Activated CD4-positive, alpha-beta memory T cell treated with anti-CD3 and anti-CD28 coated beads, Interleukin-2, amount 10 ng/mL, durations not matched to agents 7 days and 5 days (primary cell): ENCODE measurements at regions not wholly inside any gene's neighbourhood (a gene's known extent, or its start where the extent isn't known, plus 50 kb on each side); places are given as distances from the start of the nearest gene placed in this dataset.

Source experiments
- CTCF ChIA-PET: fragments of 350-600 bp; sonication (Branson Sonifier 250); formaldehyde crosslinking; loops from one replicate; lab custom pipeline; 2021; ENCODE audit warnings: antibody characterized with exemption, inconsistent platforms; lab: Charles Lee
- POLR2A ChIA-PET: fragments of 350-600 bp; sonication (Branson Sonifier 250); formaldehyde crosslinking; loops from one replicate; lab custom pipeline; 2021; ENCODE audit warnings: antibody characterized with exemption; lab: Charles Lee
- DNase-seq: peaks from one replicate; pipeline ENCODE4 v3.0.0-alpha.2; 2020
- H3K27ac Mint-ChIP-seq: one replicate; pipeline ENCODE4 v1.8.0; 2021; ENCODE audit warnings: mild to moderate bottlenecking, mixed read lengths
- H3K27me3 Mint-ChIP-seq: one replicate; pipeline ENCODE4 v1.8.0; 2021; ENCODE audit warnings: mixed read lengths
- H3K36me3 Mint-ChIP-seq: one replicate; pipeline ENCODE4 v1.8.0; 2021; ENCODE audit warnings: low read depth, mixed read lengths
- H3K4me1 Mint-ChIP-seq: one replicate; pipeline ENCODE4 v1.8.0; 2021; ENCODE audit warnings: mixed read lengths
- H3K4me3 Mint-ChIP-seq: one replicate; pipeline ENCODE4 v1.8.0; 2021; ENCODE audit warnings: mild to moderate bottlenecking, mixed read lengths
- H3K9me3 Mint-ChIP-seq: one replicate; pipeline ENCODE4 v1.8.0; 2021; ENCODE audit warnings: mixed read lengths

- no peak overlapping the region for H3K4me3 Mint-ChIP-seq
- peaks cover 51% of the 10 kb centered on the region for H3K27me3 Mint-ChIP-seq
- peak; percentile 82 for DNase-seq
- H3K9me3 Mint-ChIP-seq = no peaks in the 10 kb centered on the region
- peaks cover 2% of the 10 kb centered on the region for H3K4me1 Mint-ChIP-seq
- H3K36me3 Mint-ChIP-seq = peaks cover 3% of the 10 kb centered on the region
- ChIA-PET POLR2A (interaction anchor here (0.9 kb wide), 1 partner anchor 9 kb away, joined by 5 read pairs; no protein-coding TSS in a partner anchor), CTCF (no interaction called here)
- H3K27ac Mint-ChIP-seq = no peak overlapping the region
Measured at GRCh38 chr5:175796536-175797499, 74.6 kb upstream of the CPLX2 start.

- DNase-seq = no peak
- POLR2A ChIA-PET = no interaction called here
- H3K27me3 Mint-ChIP-seq = peaks cover 51% of the 10 kb centered on the region
Measured at GRCh38 chr5:175797521-175798038, 73.8 kb upstream of the CPLX2 start.

GRCh38 chr5:175798626-175799025 lies 72.8 kb upstream of the CPLX2 start:
- Mint-ChIP-seq H3K27me3 (peaks cover 50% of the 10 kb centered on the region), H3K36me3 (peaks cover 3% of the 10 kb centered on the region), H3K27ac (no peak overlapping the region), H3K9me3 (no peaks in the 10 kb centered on the region), H3K4me1 (peaks cover 2% of the 10 kb centered on the region), H3K4me3 (no peak overlapping the region)
- ChIA-PET POLR2A (no interaction called here), CTCF (no interaction called here)
- DNase-seq = no peak

More at GRCh38 chr5:175797521-175798038, 73.8 kb upstream of the CPLX2 start:
- H3K4me3 Mint-ChIP-seq = no peak overlapping the region
- no peak overlapping the region for H3K27ac Mint-ChIP-seq
- CTCF ChIA-PET = no interaction called here
- H3K36me3 Mint-ChIP-seq = peaks cover 3% of the 10 kb centered on the region
- peaks cover 2% of the 10 kb centered on the region for H3K4me1 Mint-ChIP-seq
- no peaks in the 10 kb centered on the region for H3K9me3 Mint-ChIP-seq

- CTCF ChIA-PET = no interaction called here
- no peak overlapping the region for H3K4me3 Mint-ChIP-seq
- no peak overlapping the region for H3K27ac Mint-ChIP-seq
- POLR2A ChIA-PET = no interaction called here
- peaks cover 40% of the 10 kb centered on the region for H3K27me3 Mint-ChIP-seq
- DNase-seq = no peak
- H3K4me1 Mint-ChIP-seq = peaks cover 2% of the 10 kb centered on the region
- peaks cover 3% of the 10 kb centered on the region for H3K36me3 Mint-ChIP-seq
- no peaks in the 10 kb centered on the region for H3K9me3 Mint-ChIP-seq
Measured at GRCh38 chr5:175800656-175801081, 70.7 kb upstream of the CPLX2 start.

- Mint-ChIP-seq H3K9me3 (no peaks in the 10 kb centered on the region), H3K36me3 (no peaks in the 10 kb centered on the region), H3K27ac (no peak overlapping the region), H3K27me3 (peaks cover 38% of the 10 kb centered on the region), H3K4me1 (no peaks in the 10 kb centered on the region), H3K4me3 (no peak overlapping the region)
- ChIA-PET POLR2A (no interaction called here), CTCF (interaction anchor here (0.6 kb wide), 1 partner anchor 69 kb away, joined by 4 read pairs; the partner anchor contains the start of gene CPLX2)
- DNase-seq = no peak
Measured at GRCh38 chr5:175802361-175802760, 69.0 kb upstream of the CPLX2 start.

- POLR2A ChIA-PET = no interaction called here
- CTCF ChIA-PET = no interaction called here
- H3K27me3 Mint-ChIP-seq = peaks cover 31% of the 10 kb centered on the region
- H3K27ac Mint-ChIP-seq = no peak overlapping the region
- H3K4me3 Mint-ChIP-seq = no peak overlapping the region
- no peak for DNase-seq
- H3K36me3 Mint-ChIP-seq = no peaks in the 10 kb centered on the region
- H3K4me1 Mint-ChIP-seq = no peaks in the 10 kb centered on the region
- H3K9me3 Mint-ChIP-seq = no peaks in the 10 kb centered on the region
Measured at GRCh38 chr5:175803254-175803653, 68.1 kb upstream of the CPLX2 start.

GRCh38 chr5:175803736-175804454 lies 67.5 kb upstream of the CPLX2 start:
- peaks cover 25% of the 10 kb centered on the region for H3K27me3 Mint-ChIP-seq
- no peaks in the 10 kb centered on the region for H3K9me3 Mint-ChIP-seq
- H3K36me3 Mint-ChIP-seq = no peaks in the 10 kb centered on the region
- H3K4me3 Mint-ChIP-seq = no peak overlapping the region
- no peaks in the 10 kb centered on the region for H3K4me1 Mint-ChIP-seq
- ChIA-PET CTCF (no interaction called here), POLR2A (no interaction called here)
- no peak for DNase-seq
- H3K27ac Mint-ChIP-seq = no peak overlapping the region

- H3K27ac Mint-ChIP-seq = no peak overlapping the region
- H3K9me3 Mint-ChIP-seq = no peaks in the 10 kb centered on the region
- H3K4me1 Mint-ChIP-seq = no peaks in the 10 kb centered on the region
- ChIA-PET POLR2A (interaction anchor here (0.8 kb wide), 1 partner anchor 9 kb away, joined by 5 read pairs; no protein-coding TSS in a partner anchor), CTCF (no interaction called here)
- no peaks in the 10 kb centered on the region for H3K36me3 Mint-ChIP-seq
- peaks cover 30% of the 10 kb centered on the region for H3K27me3 Mint-ChIP-seq
- DNase-seq = no peak
- H3K4me3 Mint-ChIP-seq = no peak overlapping the region
Measured at GRCh38 chr5:175805256-175806011, 65.9 kb upstream of the CPLX2 start.

- Mint-ChIP-seq H3K27ac (no peak overlapping the region), H3K4me3 (no peak overlapping the region), H3K4me1 (no peaks in the 10 kb centered on the region), H3K9me3 (no peaks in the 10 kb centered on the region), H3K36me3 (no peaks in the 10 kb centered on the region), H3K27me3 (peaks cover 28% of the 10 kb centered on the region)
- POLR2A ChIA-PET = no interaction called here
- CTCF ChIA-PET = no interaction called here
- no peak for DNase-seq
Measured at GRCh38 chr5:175808711-175809110, 62.7 kb upstream of the CPLX2 start.

GRCh38 chr5:175809531-175810121 lies 61.8 kb upstream of the CPLX2 start:
- H3K4me1 Mint-ChIP-seq = no peaks in the 10 kb centered on the region
- H3K9me3 Mint-ChIP-seq = no peaks in the 10 kb centered on the region
- H3K4me3 Mint-ChIP-seq = no peak overlapping the region
- no peak for DNase-seq
- H3K36me3 Mint-ChIP-seq = no peaks in the 10 kb centered on the region
- ChIA-PET POLR2A (no interaction called here), CTCF (no interaction called here)
- peaks cover 27% of the 10 kb centered on the region for H3K27me3 Mint-ChIP-seq
- H3K27ac Mint-ChIP-seq = no peak overlapping the region

- POLR2A ChIA-PET = no interaction called here
- CTCF ChIA-PET = no interaction called here
Measured at GRCh38 chr5:175810457-175810856, 60.9 kb upstream of the CPLX2 start.

GRCh38 chr5:175811589-175811988 lies 59.8 kb upstream of the CPLX2 start:
- H3K27me3 Mint-ChIP-seq = peaks cover 22% of the 10 kb centered on the region
- no peak overlapping the region for H3K27ac Mint-ChIP-seq
- POLR2A ChIA-PET = no interaction called here
- DNase-seq = no peak
- CTCF ChIA-PET = no interaction called here
- H3K4me1 Mint-ChIP-seq = no peaks in the 10 kb centered on the region
- H3K4me3 Mint-ChIP-seq = no peak overlapping the region
- no peaks in the 10 kb centered on the region for H3K9me3 Mint-ChIP-seq
- no peaks in the 10 kb centered on the region for H3K36me3 Mint-ChIP-seq

More at GRCh38 chr5:175810457-175810856, 60.9 kb upstream of the CPLX2 start:
- Mint-ChIP-seq H3K27me3 (peaks cover 23% of the 10 kb centered on the region), H3K36me3 (no peaks in the 10 kb centered on the region), H3K27ac (no peak overlapping the region), H3K9me3 (no peaks in the 10 kb centered on the region), H3K4me1 (no peaks in the 10 kb centered on the region), H3K4me3 (no peak overlapping the region)
- DNase-seq = no peak
